Gastroesophageal sphincter (tissue), 4 donors: ENCODE measurements at regions not wholly inside any gene's neighbourhood (a gene's known extent, or its start where the extent isn't known, plus 50 kb on each side); places are given as distances from the start of the nearest gene placed in this dataset.

Experiments used
- ATAC-seq: fragments of 150-250 bp; one replicate; pipeline ENCODE4 v1.9.1; 2016; ENCODE audit warnings: mild to moderate bottlenecking, moderate library complexity
- H3K27ac ChIP-seq, 4 donors: fragments of 200-600 bp; sonication (generic) in 3 of 4; 1 replicate in 3 of 4; 2 replicates in 1 of 4; pipeline ENCODE4 v1.5.1; 2016 to 2019
- H3K27me3 ChIP-seq: fragments of 200-600 bp; sonication (generic); one replicate; pipeline ENCODE4 v1.5.1; 2019
- H3K36me3 ChIP-seq, 2 donors: fragments of 200-600 bp; sonication (generic); one replicate each; pipeline ENCODE4 v1.5.1; 2019; ENCODE audit warnings: control low read depth in 1 of 2
- H3K4me1 ChIP-seq, 3 donors: fragments of 200-600 bp; sonication (generic); 1 replicate in 2 of 3; 2 replicates in 1 of 3; pipeline ENCODE4 v1.5.1; 2016 to 2019; ENCODE audit warnings: control low read depth in 2 of 3
- H3K4me3 ChIP-seq, 2 donors: fragments of 200-600 bp; sonication (generic); one replicate each; pipeline ENCODE4 v1.5.1; 2019; ENCODE audit warnings: mild to moderate bottlenecking in 1 of 2, moderate library complexity in 1 of 2
- H3K9me3 ChIP-seq, 3 donors: fragments of 200-600 bp; sonication (generic); one replicate each; pipeline ENCODE4 v1.5.1; 2017 to 2019; ENCODE audit warnings: control low read depth in 2 of 3
- CTCF ChIP-seq, 4 experiments: fragments of 200-600 bp in 2 of 4; fragments of 450-650 bp in 2 of 4; sonication (generic) in 1 of 4; IDR thresholded peaks; one replicate each; pipeline ENCODE4 v1.5.1; 2017 to 2019; ENCODE audit warnings: antibody characterized with exemption in 4 of 4, mild to moderate bottlenecking in 2 of 4, moderate library complexity in 2 of 4
- EP300 ChIP-seq: sonication (generic); formaldehyde crosslinking; IDR thresholded peaks from one replicate; pipeline ENCODE4 v1.6.1; 2017; ENCODE audit warnings: antibody characterized with exemption, mild to moderate bottlenecking
- POLR2A ChIP-seq, 2 donors: fragments of 450-650 bp; IDR thresholded peaks; one replicate each; pipeline ENCODE4 v1.6.1; 2017; ENCODE audit warnings: antibody characterized with exemption in 2 of 2, mild to moderate bottlenecking in 2 of 2, moderate library complexity in 1 of 2
- POLR2AphosphoS5 ChIP-seq: sonication (generic); formaldehyde crosslinking; IDR thresholded peaks from one replicate; pipeline ENCODE4 v1.6.1; 2017; ENCODE audit warnings: antibody characterized with exemption
- WGBS, 2 donors: methylation state at CpG; one replicate each; pipeline ENCODE4 v1.1.5; 2018; ENCODE audit warnings: low coverage in 1 of 2; 5-methylcytosine and 5-hydroxymethylcytosine counted together

GRCh38 chr6:14827354-14827753, 418.5 kb upstream of the JARID2 start:
- H3K4me3 ChIP-seq: no peak overlapping the region
- no peaks in the 10 kb centered on the region for H3K27me3 ChIP-seq
- no peak for ATAC-seq
- WGBS, 2 donors: 36 to 98% methylated on average over 1 to 5 of the region's 10 CpGs
- TF ChIP-seq EP300 (no peak), POLR2A (IDR thresholded peaks at IDR 0.05) (no peak), POLR2AphosphoS5 (no peak), CTCF (IDR thresholded peaks at IDR 0.05) (no peak)
- peaks cover 0 to 13% (median 0%) of the 10 kb centered on the region in 3 donors for H3K4me1 ChIP-seq
- H3K9me3 ChIP-seq: no peaks in the 10 kb centered on the region
- no peaks in the 10 kb centered on the region for H3K36me3 ChIP-seq
- no peak overlapping the region for H3K27ac ChIP-seq

GRCh38 chr6:14828201-14828611, 417.7 kb upstream of the JARID2 start:
- TF ChIP-seq POLR2AphosphoS5: no peak
- TF ChIP-seq CTCF (IDR thresholded peaks at IDR 0.05): no peak
- TF ChIP-seq EP300: no peak
- TF ChIP-seq POLR2A (IDR thresholded peaks at IDR 0.05): no peak
- Histone ChIP-seq H3K27me3 (no peaks in the 10 kb centered on the region), H3K9me3 (no peaks in the 10 kb centered on the region), H3K27ac (no peak overlapping the region), H3K4me3 (no peak overlapping the region), H3K36me3 (no peaks in the 10 kb centered on the region), H3K4me1 (peaks cover 0 to 12% (median 0%) of the 10 kb centered on the region in 3 donors)
- ATAC-seq: no peak
- 77 to 79% methylated on average over 5 to 9 of the region's 9 CpGs for WGBS, 2 donors

GRCh38 chr6:14831070-14831469, 414.8 kb upstream of the JARID2 start:
- 93 to 100% methylated on average over 1 to 3 of the region's 5 CpGs for WGBS, 2 donors
- Histone ChIP-seq H3K9me3 (no peaks in the 10 kb centered on the region), H3K27ac (no peak overlapping the region), H3K4me3 (no peak overlapping the region), H3K4me1 (peaks cover 0 to 8% (median 0%) of the 10 kb centered on the region in 3 donors), H3K27me3 (no peaks in the 10 kb centered on the region), H3K36me3 (no peaks in the 10 kb centered on the region)
- TF ChIP-seq CTCF (IDR thresholded peaks at IDR 0.05) (no peak), POLR2A (IDR thresholded peaks at IDR 0.05) (no peak), EP300 (no peak)
- ATAC-seq: no peak

- 59 to 74% methylated on average over 6 of the region's 6 CpGs for WGBS, 2 donors
- TF ChIP-seq CTCF (IDR thresholded peaks at IDR 0.05) (no peak), EP300 (no peak), POLR2AphosphoS5 (no peak)
Measured at GRCh38 chr6:14831937-14832336, 413.9 kb upstream of the JARID2 start.

GRCh38 chr6:14832427-14832826, 413.4 kb upstream of the JARID2 start:
- no peaks in the 10 kb centered on the region for H3K27me3 ChIP-seq
- H3K4me1 ChIP-seq: peaks cover 0 to 8% (median 0%) of the 10 kb centered on the region in 3 donors
- ATAC-seq: no peak
- no peak overlapping the region for H3K27ac ChIP-seq
- no peaks in the 10 kb centered on the region for H3K36me3 ChIP-seq
- H3K9me3 ChIP-seq: no peaks in the 10 kb centered on the region
- H3K4me3 ChIP-seq: no peak overlapping the region
- TF ChIP-seq EP300 (no peak), POLR2AphosphoS5 (no peak), POLR2A (IDR thresholded peaks at IDR 0.05) (no peak), CTCF (IDR thresholded peaks at IDR 0.05) (no peak)
- 78 to 79% methylated on average over 2 of the region's 2 CpGs for WGBS, 2 donors

More at GRCh38 chr6:14831937-14832336, 413.9 kb upstream of the JARID2 start:
- Histone ChIP-seq H3K9me3 (no peaks in the 10 kb centered on the region), H3K27me3 (no peaks in the 10 kb centered on the region), H3K27ac (no peak overlapping the region), H3K36me3 (no peaks in the 10 kb centered on the region), H3K4me3 (no peak overlapping the region), H3K4me1 (peaks cover 0 to 8% (median 0%) of the 10 kb centered on the region in 3 donors)
- ATAC-seq: no peak
